Stimulated activated memory B cell treated with anti-CD40 and anti-IgM and Interleukin-4, amounts not matched to agents 10 μg/mL and 1 μg/mL and 100 μg/mL, for 72 hours (primary cell): ENCODE measurements at regions not wholly inside any gene's neighbourhood (a gene's known extent, or its start where the extent isn't known, plus 50 kb on each side); places are given as distances from the start of the nearest gene placed in this dataset.

Experiments
- ATAC-seq: fragments of 150-1000 bp; cut with Tn5 transposase; 2 replicates; pipeline ENCODE4 v1.10.0; 2021
- H3K27ac Mint-ChIP-seq: one replicate; pipeline ENCODE4 v1.8.0; 2022; ENCODE audit warnings: mild to moderate bottlenecking, mixed read lengths
- H3K27me3 Mint-ChIP-seq: one replicate; pipeline ENCODE4 v1.8.0; 2022; ENCODE audit warnings: mixed read lengths
- H3K36me3 Mint-ChIP-seq: one replicate; pipeline ENCODE4 v1.8.0; 2022; ENCODE audit warnings: mixed read lengths
- H3K4me1 Mint-ChIP-seq: one replicate; pipeline ENCODE4 v1.8.0; 2022; ENCODE audit warnings: mixed read lengths
- H3K4me3 Mint-ChIP-seq: one replicate; pipeline ENCODE4 v1.8.0; 2022; ENCODE audit warnings: mild to moderate bottlenecking, moderate library complexity, mixed read lengths
- H3K9me3 Mint-ChIP-seq: one replicate; pipeline ENCODE4 v1.8.0; 2022; ENCODE audit warnings: mixed read lengths

DNA sequence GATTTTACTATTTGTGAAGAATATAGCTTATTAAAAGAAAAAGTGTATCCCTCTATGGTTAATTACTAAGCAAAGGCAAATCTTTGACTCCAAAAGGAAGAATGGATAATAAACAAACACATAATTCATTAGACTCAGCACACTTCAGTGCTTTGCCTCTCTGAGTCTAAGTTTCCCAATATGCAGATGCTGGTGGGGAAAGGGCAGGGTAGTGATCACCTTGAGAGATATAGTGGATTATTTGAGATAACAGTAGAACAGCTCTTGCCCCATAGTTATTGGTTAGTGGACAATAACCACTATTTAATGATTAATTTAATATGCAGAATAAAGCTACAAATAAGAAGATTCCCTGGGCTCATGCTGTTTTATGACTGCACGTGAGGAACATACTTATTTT is 98.2 kb upstream of the SLC8A1 start:
- H3K4me3 Mint-ChIP-seq: no peak overlapping the region
- peaks cover 8% of the 10 kb centered on the region for H3K27me3 Mint-ChIP-seq

GRCh38 chr2:40551081-40551480 is 99.2 kb upstream of the SLC8A1 start:
- no peak for ATAC-seq
- H3K9me3 Mint-ChIP-seq: no peaks in the 10 kb centered on the region
- H3K27me3 Mint-ChIP-seq: peaks cover 8% of the 10 kb centered on the region
- no peaks in the 10 kb centered on the region for H3K4me1 Mint-ChIP-seq
- H3K27ac Mint-ChIP-seq: no peak overlapping the region
- H3K36me3 Mint-ChIP-seq: no peaks in the 10 kb centered on the region
- no peak overlapping the region for H3K4me3 Mint-ChIP-seq

More for the DNA sequence above, 98.2 kb upstream of the SLC8A1 start:
- Mint-ChIP-seq H3K27ac (no peak overlapping the region), H3K4me1 (no peaks in the 10 kb centered on the region), H3K36me3 (no peaks in the 10 kb centered on the region), H3K9me3 (no peaks in the 10 kb centered on the region)
- ATAC-seq: no peak

- no peaks in the 10 kb centered on the region for H3K4me1 Mint-ChIP-seq
Measured at GRCh38 chr2:40554665-40555294, 102.9 kb upstream of the SLC8A1 start.

GRCh38 chr2:40556293-40556692 is 104.4 kb upstream of the SLC8A1 start:
- H3K27ac Mint-ChIP-seq: no peak overlapping the region
- no peaks in the 10 kb centered on the region for H3K36me3 Mint-ChIP-seq
- H3K4me1 Mint-ChIP-seq: no peaks in the 10 kb centered on the region

More at GRCh38 chr2:40554665-40555294, 102.9 kb upstream of the SLC8A1 start:
- Mint-ChIP-seq H3K27me3 (peaks cover 8% of the 10 kb centered on the region), H3K36me3 (no peaks in the 10 kb centered on the region), H3K27ac (no peak overlapping the region), H3K9me3 (peaks cover 2% of the 10 kb centered on the region), H3K4me3 (no peak overlapping the region)
- peak; percentile 56 for ATAC-seq

GRCh38 chr2:40556739-40557138 is 104.8 kb upstream of the SLC8A1 start:
- peaks cover 8% of the 10 kb centered on the region for H3K27me3 Mint-ChIP-seq
- peaks cover 2% of the 10 kb centered on the region for H3K9me3 Mint-ChIP-seq
- H3K4me1 Mint-ChIP-seq: no peaks in the 10 kb centered on the region
- no peak overlapping the region for H3K4me3 Mint-ChIP-seq
- H3K36me3 Mint-ChIP-seq: no peaks in the 10 kb centered on the region
- ATAC-seq: no peak
- H3K27ac Mint-ChIP-seq: no peak overlapping the region

More at GRCh38 chr2:40556293-40556692, 104.4 kb upstream of the SLC8A1 start:
- H3K27me3 Mint-ChIP-seq: peaks cover 8% of the 10 kb centered on the region
- no peak for ATAC-seq
- H3K4me3 Mint-ChIP-seq: no peak overlapping the region
- peaks cover 2% of the 10 kb centered on the region for H3K9me3 Mint-ChIP-seq

DNA sequence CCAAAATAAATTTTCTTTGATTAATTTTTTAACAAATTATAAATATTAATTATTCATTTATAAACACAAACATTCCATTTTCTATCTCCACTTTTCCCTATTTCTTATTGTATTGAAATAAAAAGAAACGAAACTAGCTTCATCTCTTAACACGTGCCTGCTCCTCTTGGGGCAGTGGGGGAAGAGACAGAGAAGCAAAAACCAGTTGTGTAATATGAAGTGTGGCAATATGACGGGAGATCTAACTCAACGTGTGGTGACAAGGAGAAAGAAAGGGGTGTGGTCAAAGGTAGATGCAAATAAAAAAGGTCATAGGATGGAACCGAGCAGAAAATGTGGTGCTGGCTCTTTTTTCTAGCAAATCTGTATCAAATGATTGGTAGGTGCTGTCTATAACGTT is 106.9 kb upstream of the SLC8A1 start:
- H3K36me3 Mint-ChIP-seq: no peaks in the 10 kb centered on the region
- H3K27me3 Mint-ChIP-seq: no peaks in the 10 kb centered on the region
- peaks cover 2% of the 10 kb centered on the region for H3K9me3 Mint-ChIP-seq
- no peaks in the 10 kb centered on the region for H3K4me1 Mint-ChIP-seq
- no peak for ATAC-seq
- H3K4me3 Mint-ChIP-seq: no peak overlapping the region
- H3K27ac Mint-ChIP-seq: no peak overlapping the region

DNA sequence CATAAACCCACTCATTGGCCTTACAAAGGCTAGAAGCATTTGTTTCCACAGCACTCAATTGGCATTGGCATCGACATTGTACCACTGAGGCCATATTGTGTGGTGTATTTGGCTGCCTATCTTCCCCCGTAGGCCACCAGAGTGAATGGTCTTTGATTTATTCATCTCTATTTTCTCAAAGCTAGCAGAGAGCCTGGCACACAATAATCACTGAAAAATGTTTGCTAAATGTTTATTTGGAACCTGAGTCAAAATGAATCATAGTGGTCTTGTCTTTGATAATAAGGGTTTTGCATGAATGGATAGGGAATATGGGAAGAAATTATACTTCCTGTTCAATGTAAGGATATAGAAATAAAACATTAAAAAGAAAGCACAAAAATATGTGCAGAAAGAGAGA is 107.3 kb upstream of the SLC8A1 start:
- Mint-ChIP-seq H3K4me1 (no peaks in the 10 kb centered on the region), H3K27me3 (no peaks in the 10 kb centered on the region), H3K9me3 (peaks cover 2% of the 10 kb centered on the region), H3K27ac (no peak overlapping the region), H3K4me3 (no peak overlapping the region), H3K36me3 (no peaks in the 10 kb centered on the region)
- no peak for ATAC-seq

DNA sequence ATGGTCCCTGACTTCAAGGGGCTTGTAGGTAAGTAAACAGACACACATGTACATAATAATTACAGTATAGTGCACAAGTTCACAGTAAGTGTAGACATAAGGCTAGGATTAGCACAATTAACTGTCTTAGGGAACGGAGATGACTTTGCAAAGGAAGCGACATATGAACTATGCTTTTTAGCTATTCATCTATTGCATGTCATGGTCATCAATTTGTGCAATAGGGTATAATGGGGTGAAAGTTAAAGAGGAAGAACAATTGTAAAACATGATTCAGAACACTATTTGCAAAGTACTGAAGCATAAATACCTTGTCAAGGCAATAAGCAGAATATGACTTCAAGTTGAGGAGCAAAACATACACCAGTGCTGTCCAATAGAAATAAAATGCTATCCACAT is 112.3 kb upstream of the SLC8A1 start:
- no peaks in the 10 kb centered on the region for H3K27me3 Mint-ChIP-seq
- H3K9me3 Mint-ChIP-seq: no peaks in the 10 kb centered on the region
- H3K4me3 Mint-ChIP-seq: no peak overlapping the region
- no peaks in the 10 kb centered on the region for H3K4me1 Mint-ChIP-seq
- no peak overlapping the region for H3K27ac Mint-ChIP-seq
- H3K36me3 Mint-ChIP-seq: no peaks in the 10 kb centered on the region
- no peak for ATAC-seq

GRCh38 chr2:40579247-40579646 is 127.4 kb upstream of the SLC8A1 start:
- H3K36me3 Mint-ChIP-seq: no peaks in the 10 kb centered on the region
- H3K9me3 Mint-ChIP-seq: no peaks in the 10 kb centered on the region
- H3K4me1 Mint-ChIP-seq: no peaks in the 10 kb centered on the region
- H3K27me3 Mint-ChIP-seq: no peaks in the 10 kb centered on the region
- H3K4me3 Mint-ChIP-seq: no peak overlapping the region
- no peak for ATAC-seq
- no peak overlapping the region for H3K27ac Mint-ChIP-seq

GRCh38 chr2:40584432-40584831 is 132.5 kb upstream of the SLC8A1 start:
- ATAC-seq: no peak
- Mint-ChIP-seq H3K4me1 (no peaks in the 10 kb centered on the region), H3K4me3 (no peak overlapping the region), H3K36me3 (no peaks in the 10 kb centered on the region), H3K27me3 (no peaks in the 10 kb centered on the region), H3K9me3 (no peaks in the 10 kb centered on the region), H3K27ac (no peak overlapping the region)

GRCh38 chr2:40591774-40592173 is 139.9 kb upstream of the SLC8A1 start:
- no peak overlapping the region for H3K4me3 Mint-ChIP-seq
- ATAC-seq: no peak
- H3K4me1 Mint-ChIP-seq: no peaks in the 10 kb centered on the region
- H3K9me3 Mint-ChIP-seq: no peaks in the 10 kb centered on the region
- no peak overlapping the region for H3K27ac Mint-ChIP-seq
- no peaks in the 10 kb centered on the region for H3K36me3 Mint-ChIP-seq
- H3K27me3 Mint-ChIP-seq: no peaks in the 10 kb centered on the region

- ATAC-seq: no peak
- no peaks in the 10 kb centered on the region for H3K9me3 Mint-ChIP-seq
- H3K27ac Mint-ChIP-seq: no peak overlapping the region
- H3K4me3 Mint-ChIP-seq: no peak overlapping the region
- no peaks in the 10 kb centered on the region for H3K36me3 Mint-ChIP-seq
- no peaks in the 10 kb centered on the region for H3K4me1 Mint-ChIP-seq
- no peaks in the 10 kb centered on the region for H3K27me3 Mint-ChIP-seq
Measured at GRCh38 chr2:40592218-40592617, 140.3 kb upstream of the SLC8A1 start.

GRCh38 chr2:40606862-40607261 is 155.0 kb upstream of the SLC8A1 start:
- ATAC-seq: no peak
- no peak overlapping the region for H3K4me3 Mint-ChIP-seq
- H3K9me3 Mint-ChIP-seq: peaks cover 9% of the 10 kb centered on the region
- H3K27ac Mint-ChIP-seq: no peak overlapping the region
- H3K27me3 Mint-ChIP-seq: no peaks in the 10 kb centered on the region
- H3K36me3 Mint-ChIP-seq: no peaks in the 10 kb centered on the region
- no peaks in the 10 kb centered on the region for H3K4me1 Mint-ChIP-seq

- ATAC-seq: no peak
- Mint-ChIP-seq H3K27me3 (no peaks in the 10 kb centered on the region), H3K4me3 (no peak overlapping the region), H3K9me3 (peaks cover 11% of the 10 kb centered on the region), H3K36me3 (no peaks in the 10 kb centered on the region), H3K27ac (no peak overlapping the region), H3K4me1 (no peaks in the 10 kb centered on the region)
Measured at GRCh38 chr2:40611196-40611595, 159.3 kb upstream of the SLC8A1 start.

- H3K4me3 Mint-ChIP-seq: no peak overlapping the region
- H3K4me1 Mint-ChIP-seq: no peaks in the 10 kb centered on the region
- H3K9me3 Mint-ChIP-seq: no peaks in the 10 kb centered on the region
- no peak for ATAC-seq
- no peaks in the 10 kb centered on the region for H3K27me3 Mint-ChIP-seq
- no peaks in the 10 kb centered on the region for H3K36me3 Mint-ChIP-seq
- no peak overlapping the region for H3K27ac Mint-ChIP-seq
Measured at GRCh38 chr2:40625849-40626248, 174.0 kb upstream of the SLC8A1 start.

DNA sequence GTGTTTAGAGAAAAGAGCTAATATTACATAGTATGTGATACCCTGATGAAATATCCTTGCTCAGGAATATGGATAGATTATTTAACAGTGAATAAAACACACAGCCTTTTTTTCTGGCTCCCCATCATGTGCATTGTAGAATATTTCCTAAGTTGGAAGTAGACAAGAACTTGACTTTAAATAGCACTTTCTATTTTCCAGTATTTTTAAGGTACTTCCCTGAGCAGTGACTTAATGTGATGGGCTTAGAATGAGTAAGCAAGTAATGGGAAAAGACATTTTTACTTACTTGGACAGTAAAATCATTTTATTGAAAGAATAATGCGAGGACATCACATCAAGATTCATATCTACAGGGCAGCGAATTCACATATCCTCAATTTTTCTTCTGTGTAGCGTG is 176.7 kb upstream of the SLC8A1 start:
- Mint-ChIP-seq H3K36me3 (no peaks in the 10 kb centered on the region), H3K9me3 (no peaks in the 10 kb centered on the region), H3K4me3 (no peak overlapping the region), H3K27me3 (no peaks in the 10 kb centered on the region), H3K27ac (no peak overlapping the region), H3K4me1 (no peaks in the 10 kb centered on the region)
- no peak for ATAC-seq
